ENCODE measurements at regions not wholly inside any gene's neighbourhood (a gene's known extent, or its start where the extent isn't known, plus 50 kb on each side); places are given as distances from the start of the nearest gene placed in this dataset.

- no peak for TF ChIP-seq CTCF (IDR thresholded peaks at IDR 0.05)
- no peak for TF ChIP-seq EP300 (IDR thresholded peaks at IDR 0.05)
- no peak for TF ChIP-seq POLR2A (IDR thresholded peaks at IDR 0.05)
- no peak for TF ChIP-seq POLR2AphosphoS5 (IDR thresholded peaks at IDR 0.05)
These were observed 192.5 kb downstream of the CDH7 start for GRCh38 chr18:65943268-65943667.
